ENCODE measurements at regions not wholly inside any gene's neighbourhood (a gene's known extent, or its start where the extent isn't known, plus 50 kb on each side); places are given as distances from the start of the nearest gene placed in this dataset.

DNA sequence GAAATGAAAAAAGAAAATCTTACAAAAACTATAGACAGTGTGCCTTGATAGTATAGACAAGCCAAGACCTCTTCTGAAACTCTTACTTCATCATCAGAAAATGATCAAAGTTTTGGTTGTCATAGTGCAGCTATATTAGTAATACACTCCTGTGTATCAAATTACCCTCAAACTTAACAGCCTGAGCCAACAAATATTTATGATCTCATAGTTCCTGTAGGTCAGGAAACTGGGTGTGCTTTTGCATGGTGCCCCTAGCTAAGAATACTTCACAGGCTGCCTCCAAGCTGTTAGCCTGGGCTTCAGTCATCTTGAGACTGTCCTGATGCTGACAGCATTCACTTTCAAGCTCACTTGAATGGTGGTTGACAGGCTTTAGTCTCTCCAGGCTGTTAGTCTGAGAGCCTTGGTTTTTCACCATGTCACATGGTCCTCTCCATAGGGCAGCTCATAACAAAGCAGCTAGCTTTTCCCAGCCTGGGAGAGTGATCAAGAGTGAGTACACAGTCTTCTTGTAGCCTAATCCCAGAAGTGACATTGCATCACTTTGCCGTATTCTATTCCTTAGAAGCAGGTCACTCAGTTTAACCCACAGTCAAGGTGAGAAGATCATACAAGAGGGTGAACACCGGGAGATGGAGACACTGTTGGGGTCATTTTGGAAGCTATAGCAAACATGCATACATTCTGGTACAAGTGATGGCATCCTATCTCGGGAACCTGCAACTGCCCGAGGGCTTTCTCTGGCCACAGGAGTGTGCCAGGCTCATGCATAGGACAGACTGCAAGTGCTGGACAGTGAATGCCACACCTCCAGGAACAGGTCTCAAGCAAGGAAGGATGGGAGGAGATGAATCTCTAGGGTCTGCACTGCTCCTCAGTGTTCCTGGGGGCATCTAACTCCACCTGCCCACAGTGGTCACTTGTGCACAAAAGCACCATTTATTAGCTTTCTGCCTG lies 173.4 kb upstream of the CADPS start:
- DNase-seq: no peak

DNA sequence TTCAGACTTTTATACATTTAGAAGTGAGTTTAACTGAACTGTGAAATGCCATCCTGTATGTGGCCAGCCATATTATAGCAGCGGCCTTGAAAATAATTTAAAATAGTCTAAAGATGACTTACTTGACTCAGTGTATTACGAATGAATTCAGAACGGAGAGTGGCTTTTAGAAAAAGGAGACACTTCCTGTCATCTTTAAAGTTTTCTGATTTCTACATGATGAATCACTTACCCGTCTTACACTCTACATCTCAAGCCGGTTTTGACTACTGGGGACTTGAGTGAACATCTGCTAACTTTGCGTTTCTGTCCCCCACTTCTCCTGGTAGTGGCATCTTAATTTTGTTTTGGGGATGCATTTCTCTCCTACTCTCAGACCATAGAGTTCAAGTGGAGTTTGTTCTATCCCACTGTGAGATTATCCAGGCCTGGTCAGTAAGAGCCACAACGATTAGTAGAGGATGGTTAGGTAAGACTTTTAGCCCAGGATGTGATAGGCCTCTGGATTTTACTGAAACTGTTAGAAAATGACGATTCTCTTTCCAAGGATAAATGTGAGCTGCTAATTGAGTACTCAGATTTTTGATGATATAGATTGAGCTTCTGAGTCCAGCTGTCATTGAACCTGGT lies 175.4 kb upstream of the CADPS start:
- DNase-seq: no peak

DNA sequence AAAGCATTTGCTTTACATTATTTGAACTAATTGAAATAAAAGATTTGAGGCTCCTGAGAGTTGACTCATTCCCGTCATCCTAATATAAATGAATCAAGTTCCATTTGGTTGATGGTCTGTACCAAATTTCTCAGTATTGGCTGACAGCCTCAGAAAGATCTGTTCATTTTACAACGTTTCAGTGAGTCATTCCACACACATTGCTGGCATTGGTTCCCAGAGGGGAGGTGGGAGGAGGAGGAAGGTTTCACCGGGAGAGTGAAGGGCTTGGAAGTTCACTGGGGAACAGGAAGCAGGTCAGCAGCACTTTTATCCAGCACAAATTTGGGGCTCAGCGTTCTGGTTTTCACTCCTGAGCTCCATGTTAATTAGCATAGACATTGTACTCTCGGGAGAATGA lies 176.7 kb upstream of the CADPS start:
- DNase-seq: no peak

DNA sequence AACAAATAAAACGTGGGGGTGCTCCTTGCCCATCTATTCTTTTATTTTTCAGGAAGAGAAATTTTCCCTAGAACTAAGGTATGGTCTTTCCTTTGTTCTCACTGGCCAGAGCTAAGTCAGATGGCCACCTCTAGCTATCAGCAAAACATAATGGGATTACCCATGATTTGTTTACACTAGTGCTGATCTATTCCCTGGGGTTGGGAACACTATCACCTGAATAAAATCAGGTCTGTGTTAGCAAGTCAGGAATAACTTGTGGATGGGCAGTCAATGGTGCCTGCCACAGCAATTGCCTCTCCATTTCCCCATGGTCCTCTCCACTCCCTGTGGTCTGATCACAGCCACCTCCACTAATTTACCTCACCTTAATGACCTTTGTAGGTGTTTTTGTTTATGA lies 181.7 kb upstream of the CADPS start:
- DNase-seq: no peak

DNA sequence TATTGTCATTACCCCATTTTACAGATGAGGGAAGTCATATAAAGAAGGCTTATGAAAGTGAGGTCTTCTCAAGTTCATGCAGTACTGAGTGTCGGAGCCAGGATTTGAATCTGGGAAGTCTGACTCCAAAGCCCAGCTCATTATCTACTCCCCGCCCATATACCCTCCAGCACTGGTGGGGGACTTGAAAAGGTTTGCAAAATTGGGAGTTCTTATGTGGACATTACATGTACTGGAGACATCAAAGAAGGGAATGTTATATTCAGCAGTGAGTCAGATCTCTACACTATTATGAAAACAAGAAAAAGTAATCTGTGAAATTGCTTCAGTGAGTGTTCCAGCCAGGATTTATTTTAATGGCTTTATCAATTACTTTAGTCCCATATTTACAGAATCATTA lies 185.2 kb upstream of the CADPS start:
- no peak for DNase-seq

DNA sequence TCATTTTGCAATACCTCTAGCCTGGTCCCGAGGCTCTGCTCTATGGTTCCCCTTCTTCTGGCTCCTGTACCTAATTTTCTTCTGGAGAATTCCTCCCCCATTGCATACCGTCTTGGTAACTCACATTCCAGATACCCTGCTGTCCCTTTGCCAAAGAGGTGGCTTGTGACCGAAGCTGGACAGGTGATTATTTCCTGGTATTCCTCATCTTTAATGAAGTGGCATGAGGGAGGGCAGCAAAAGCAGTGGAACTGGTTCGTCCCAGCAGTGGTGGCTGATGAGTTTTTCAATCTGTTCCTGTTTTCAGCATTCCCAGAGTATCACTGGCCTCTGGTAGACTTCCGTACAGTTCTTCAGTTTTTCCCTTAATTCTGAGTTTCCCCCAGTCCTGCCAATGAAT lies 186.2 kb upstream of the CADPS start:
- no peak for DNase-seq

DNA sequence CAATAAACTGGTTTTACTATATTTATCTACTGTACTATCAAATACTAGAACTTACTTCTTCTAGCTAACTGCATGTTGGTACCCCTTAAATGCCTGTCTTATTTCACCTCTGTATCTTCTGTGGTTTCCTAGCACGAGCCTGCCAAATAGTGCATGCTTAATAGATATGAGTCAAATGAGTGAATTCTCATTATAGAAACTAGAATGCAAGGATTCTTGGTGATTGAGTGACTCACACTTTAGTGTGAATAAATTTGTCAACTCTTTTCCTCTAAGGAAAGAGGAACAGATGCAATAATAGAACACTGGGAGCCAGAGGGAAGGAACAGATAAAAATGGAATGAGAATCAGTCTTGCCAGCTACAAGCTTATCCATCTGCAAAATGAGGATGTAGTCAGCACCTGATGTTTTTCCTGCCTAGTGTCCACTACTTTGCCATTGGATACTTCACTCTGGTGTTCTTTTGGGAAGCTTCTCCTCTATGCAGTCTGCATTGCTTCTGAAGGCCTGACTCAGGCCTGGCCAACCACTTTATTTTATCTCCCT lies 189.1 kb upstream of the CADPS start:
- no peak for DNase-seq

DNA sequence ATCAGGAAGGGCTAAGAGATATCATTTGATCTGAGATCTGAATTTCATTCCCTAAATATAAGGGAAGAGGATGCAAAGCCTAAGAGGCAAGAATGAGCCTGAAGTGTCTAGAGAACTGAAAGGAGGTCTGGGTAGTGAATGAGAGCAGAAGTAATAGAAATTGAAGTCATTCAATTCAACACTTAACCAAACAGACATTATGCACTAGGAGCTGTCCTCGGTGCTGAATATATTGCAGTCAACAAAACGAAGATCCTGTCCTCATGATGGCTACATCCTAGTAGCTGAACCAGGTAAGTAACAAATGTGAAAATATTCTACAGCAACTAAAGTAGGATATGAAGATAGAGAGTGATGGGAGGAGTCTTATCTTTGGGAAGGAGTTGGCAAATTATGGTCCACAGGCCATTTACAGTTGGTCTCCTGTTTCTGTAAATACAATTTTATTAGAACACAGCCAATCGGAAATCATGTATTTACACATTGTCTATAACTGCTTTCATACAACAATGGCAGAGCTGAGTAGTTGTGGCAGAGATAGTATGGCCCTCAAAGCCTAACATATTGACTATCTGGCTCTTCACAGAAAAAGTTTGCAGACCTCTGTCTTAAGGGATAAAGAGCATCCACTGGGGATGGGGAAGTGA lies 192.9 kb upstream of the CADPS start:
- DNase-seq: no peak

DNA sequence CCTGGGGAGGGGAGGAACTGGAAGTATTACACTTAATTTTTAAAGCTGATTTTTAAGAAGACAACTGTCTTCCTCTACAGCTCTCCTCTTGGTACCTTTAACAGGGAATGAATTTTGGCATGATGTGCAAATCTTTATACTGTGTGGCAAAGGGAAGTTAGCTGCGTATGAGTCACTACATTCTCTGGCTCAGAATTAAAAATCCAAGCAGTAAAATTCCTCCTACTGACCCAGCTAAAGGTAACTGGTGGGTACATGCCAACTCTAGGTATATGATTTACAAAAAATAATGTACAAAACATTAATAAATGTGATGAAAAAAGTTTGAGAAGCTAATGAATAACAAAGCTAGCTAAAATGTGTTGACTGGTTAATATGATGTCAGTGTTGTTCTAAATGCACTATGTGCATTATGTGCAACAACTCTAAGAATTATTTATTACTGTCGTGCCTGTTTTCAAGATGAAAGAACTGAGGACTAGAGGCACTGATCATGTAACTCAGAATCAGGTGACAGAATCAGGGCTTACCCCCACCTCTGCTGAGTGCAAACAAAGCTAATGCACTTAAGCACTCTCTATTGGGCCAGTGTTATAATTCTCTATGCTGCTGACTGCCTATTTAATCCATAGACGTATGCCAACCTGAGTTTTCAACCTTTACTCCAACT lies 194.7 kb upstream of the CADPS start:
- DNase-seq: no peak

DNA sequence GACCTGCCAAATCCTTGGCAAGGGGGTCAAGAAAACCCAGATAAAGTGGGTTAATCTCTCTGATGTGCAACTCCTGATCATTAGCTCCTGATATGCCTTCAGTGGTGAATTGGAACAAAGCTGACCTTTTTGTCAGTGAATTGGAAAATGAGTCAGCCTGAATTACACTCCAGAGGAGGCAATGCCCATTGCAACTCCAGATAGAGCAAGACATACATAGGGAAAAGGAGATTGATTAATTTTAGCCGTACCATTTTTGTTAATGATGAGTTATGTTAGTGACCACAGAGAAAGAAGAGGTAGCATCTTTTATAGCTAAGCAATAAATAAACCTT lies 195.2 kb upstream of the CADPS start:
- no peak for DNase-seq

DNA sequence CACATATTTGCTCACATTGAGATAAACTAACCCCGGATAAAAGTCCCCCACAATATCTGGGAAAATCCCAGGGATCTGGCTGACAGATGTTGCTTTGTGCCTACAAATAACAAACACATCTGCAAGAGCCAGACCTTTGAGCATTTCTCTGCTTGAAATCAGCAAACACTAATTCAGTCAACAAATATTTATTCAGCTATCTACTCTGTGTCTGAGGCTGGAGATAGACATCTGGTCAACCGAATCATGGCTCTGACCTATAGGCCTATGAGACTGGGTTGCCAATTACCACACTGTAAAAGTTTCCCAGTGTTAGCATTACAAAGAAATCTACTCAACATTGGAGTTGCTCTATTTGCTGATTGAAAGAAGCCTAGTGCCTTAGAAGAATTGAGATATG lies 201.1 kb upstream of the CADPS start:
- DNase-seq: no peak

DNA sequence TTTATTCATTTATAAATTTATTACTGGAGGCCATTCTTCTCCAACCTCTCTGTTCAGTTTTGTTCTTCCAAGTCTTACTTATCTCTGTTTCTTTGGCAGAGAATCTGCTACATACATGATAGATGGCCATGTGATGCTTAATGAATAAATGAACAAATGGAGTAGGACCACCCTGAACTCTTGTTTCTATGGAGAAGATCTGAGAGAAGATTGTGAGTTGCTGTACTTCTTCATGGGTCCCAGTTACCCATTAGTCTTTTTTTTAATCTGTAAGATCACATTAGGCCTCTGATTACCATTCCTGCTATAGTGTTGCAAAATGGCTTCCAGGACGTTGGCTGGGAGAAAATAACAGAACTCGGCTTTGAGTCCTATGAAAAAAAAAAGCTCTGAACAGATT lies 191.9 kb upstream of the SYNPR start:
- no peak for DNase-seq

DNA sequence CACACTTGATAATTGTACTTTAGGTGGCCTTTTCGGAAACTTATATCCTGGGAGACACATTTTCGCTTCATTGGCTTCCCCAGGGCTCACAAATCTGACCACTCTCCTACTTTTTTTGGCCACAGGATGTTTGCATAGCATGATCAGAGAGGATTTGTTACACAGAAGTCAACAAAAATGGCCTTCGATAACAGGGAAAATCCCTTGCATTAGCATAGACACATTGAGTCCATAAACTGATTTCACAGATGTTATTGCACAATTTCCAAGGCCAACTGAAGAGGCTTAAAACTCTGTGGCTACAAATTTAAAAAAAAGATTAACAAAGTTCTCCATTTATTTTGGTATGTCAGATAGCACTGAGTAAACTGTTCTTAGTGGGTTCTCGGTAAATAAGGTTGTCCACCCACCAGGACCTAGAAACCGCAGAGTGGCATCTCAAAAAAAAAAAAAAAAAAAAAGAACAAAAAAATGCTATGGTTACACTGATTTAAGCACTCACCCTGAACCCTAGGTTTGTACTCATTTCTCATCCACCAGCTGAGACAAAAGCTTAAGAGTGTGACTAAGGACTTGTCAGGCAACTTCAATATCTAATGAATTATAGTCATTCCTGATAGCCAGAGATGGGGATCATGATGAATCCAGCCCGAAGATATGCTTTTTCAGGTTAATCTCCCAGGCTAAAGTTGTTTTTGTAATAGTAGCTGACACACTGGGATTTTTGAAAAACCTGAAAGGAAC lies 188.9 kb upstream of the SYNPR start:
- DNase-seq: no peak

DNA sequence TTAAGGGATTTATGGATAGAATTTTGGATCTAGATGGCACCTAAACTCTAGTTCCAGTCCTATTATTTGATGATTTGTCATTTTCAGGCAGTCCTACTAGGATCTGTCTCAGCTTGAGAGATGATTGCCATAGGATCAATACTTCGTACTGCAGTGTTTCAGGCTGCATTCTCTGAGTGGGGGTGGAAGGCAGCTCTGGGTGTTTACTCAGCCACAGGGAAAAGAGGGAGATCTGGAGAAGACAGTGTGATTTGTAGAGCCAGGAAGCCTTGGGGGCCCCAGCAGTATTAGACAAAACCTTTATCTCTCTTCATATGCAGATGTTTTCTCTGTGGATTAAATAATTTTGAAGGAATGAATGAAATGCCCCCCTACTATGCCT lies 188.4 kb upstream of the SYNPR start:
- no peak for DNase-seq

DNA sequence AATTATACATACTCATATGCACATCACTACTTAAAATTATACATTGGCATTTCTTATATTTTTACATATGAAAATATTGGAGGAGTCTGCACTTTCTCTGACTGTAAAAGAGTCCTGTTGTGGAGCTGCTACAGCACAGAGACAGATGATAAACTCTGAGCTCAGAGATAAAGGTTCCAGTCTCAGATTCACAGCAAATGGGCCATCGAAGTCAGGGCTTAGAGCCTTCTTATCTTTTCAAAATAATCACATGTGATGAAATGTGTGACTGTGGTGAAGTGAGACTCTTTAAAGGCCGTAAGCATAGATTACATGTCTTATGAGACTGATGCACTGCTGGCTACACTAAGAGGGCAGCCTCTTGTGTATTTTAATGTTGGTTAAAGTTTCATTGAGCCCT lies 187.5 kb upstream of the SYNPR start:
- DNase-seq: no peak

DNA sequence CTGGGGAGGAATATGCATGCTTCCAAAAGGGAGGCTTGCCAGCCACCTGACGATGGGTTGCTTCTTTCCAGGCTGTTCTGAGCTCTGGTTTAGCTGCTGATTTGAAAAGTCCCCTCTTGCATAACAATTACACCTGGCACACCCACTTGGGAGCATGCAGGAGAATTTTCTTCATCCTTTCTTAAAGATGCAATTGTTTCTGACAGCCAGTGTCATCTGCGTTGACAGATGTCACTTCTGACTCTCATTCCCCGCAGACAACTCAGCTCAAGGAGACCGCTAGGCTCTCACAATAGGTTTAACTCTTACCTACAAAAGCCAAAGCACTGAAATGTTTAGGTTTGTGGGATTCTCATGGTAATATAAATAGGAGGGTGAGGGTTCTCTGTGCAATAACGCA lies 185.6 kb upstream of the SYNPR start:
- no peak for DNase-seq

DNA sequence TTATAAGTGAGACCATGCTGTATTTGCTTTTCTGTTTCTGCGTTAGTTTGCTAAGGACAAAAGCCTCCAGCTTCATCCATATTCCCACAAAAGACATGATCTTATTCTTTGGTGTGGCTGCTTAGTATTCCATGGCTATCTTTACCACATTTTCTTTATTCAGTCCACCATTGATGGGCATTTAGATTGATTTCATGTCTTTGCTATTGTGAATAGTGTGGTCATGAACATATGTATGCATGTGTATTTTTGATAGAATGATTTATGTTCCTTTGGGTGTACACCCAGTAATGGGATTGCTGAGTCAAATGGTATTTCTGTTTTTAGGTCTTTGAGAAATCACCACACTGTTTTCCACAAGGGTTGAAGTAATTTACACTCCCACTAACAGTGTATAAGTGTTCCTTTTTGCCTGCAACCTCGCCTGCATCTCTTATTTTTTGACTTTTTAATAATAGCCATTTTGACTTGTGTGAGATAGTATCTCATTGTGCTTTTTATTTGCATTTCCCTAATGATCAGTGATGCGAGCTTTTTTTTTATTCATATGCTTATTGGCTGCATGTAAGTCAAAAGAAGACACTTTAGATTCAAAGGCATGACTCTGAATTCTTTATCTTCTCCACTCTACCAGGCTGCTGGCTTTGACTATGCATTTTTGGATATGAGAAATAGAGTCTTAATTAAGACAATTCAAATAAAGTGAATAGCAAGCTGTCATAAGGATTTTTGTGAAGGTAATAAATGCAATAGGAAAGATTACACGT lies 183.3 kb upstream of the SYNPR start:
- DNase-seq: no peak

DNA sequence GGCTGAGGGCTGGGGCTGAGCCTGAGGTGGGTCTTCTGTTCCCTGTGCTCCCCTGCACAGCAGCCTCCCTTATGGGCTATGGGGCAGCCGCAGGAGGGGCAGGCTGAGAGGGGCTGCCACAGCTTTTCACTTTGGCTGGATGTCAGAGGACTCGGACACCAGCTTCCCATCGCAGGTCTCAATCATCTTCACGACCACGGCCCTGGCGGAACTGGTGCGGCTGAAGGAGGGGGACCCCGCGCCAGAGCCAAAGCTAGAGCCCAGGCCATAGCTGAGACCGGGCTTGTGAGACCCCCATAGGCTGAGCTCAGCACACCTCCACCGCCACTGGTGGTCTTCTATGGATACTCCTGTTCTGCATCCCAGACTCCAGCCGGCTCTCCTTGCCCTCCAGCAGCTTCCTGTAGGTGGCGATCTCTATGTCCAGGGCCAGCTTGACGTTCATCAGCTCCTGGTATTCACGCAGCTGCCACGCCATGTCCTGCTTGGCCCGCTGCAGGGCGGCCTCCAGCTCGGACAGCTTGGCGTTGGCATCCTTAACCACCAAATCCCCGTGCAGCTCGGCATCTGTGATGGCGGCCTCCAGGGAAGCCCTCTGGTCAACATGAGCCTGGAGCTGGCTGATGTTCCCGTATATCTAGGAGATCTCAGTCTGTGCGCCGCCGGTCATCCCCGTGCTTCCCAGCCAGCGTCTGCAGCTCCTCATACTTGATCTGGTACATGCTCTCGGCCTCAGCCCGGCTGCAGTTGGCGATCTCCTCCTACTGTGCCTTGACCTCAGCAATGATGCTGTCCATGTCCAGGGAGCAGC lies 181.7 kb upstream of the SYNPR start:
- no peak for DNase-seq

DNA sequence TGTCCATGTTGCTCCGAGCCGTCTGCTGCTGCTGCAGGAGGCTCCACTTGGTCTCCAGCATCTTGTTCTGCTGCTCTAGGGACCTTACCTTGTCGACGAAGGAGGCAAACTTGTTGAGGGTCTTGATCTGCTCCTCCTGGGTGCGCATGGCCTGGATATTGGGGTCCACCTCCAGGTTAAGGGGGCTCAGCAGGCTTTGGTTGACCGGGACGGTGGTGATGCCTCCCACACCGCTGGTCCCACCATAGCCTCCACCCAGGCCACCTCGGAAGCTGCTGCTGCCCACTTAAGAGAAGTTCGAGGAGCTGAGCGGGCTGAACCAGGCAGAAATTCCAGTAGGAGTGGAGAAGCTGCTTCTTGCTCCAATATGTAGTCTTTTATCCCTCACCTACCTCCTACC lies 180.7 kb upstream of the SYNPR start:
- DNase-seq: no peak

DNA sequence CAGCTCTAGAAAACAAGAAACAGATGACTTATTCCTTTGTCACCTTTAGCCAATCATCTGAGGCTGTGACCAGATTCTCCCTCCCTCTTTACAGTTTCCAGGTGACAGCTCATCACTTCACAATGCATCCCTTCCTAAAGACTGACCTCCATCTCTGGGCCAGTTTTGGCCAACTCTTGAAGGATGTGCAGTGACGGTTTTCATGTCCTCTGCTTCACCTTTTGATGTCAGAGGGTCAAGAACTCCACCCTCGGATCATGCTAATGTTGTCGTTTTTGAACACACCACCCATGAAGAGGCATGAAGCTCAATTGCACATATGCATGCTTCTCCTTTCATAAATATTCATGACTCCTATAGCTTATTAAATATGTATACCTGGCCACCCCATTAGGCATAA lies 161.2 kb upstream of the SYNPR start:
- DNase-seq: no peak

DNA sequence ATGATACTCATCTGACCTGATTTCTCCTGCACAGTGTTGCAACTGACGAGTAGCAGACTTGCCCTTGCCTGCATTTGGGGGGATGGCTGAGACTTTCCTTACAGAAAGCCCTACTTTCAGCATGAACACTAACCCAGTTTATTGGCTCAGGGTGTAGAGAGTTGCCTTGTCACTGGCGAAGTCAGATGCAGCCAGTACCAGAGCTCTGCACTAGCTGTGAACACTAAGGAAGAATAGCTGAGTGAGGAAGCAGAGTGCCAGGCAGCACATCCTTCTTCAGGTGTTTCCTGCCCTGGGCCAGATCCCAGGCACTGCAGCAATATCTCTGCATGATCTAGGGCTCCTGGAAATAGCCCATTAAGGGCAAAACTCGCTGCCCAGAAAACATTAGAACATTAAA lies 154.0 kb upstream of the SYNPR start:
- DNase-seq: no peak
